ENCODE measurements at regions not wholly inside any gene's neighbourhood (a gene's known extent, or its start where the extent isn't known, plus 50 kb on each side); places are given as distances from the start of the nearest gene placed in this dataset.

- no peak for DNase-seq
These were observed 141.8 kb downstream of the GRIN2B start for GRCh38 chr12:13839365-13840336.

GRCh38 chr12:13836099-13836498 lies 145.3 kb downstream of the GRIN2B start:
- DNase-seq, result no peak

- no peak for DNase-seq
These were observed 145.8 kb downstream of the GRIN2B start for GRCh38 chr12:13835652-13836051.

- no peak for DNase-seq
These were observed 147.2 kb downstream of the GRIN2B start for GRCh38 chr12:13834241-13834640.

GRCh38 chr12:13817131-13817530 lies 164.3 kb downstream of the GRIN2B start:
- no peak for DNase-seq

GRCh38 chr12:13816394-13816793 lies 165.0 kb downstream of the GRIN2B start:
- no peak for DNase-seq

- DNase-seq, result no peak
These were observed 169.2 kb downstream of the GRIN2B start for GRCh38 chr12:13812168-13812567.

GRCh38 chr12:13811061-13811460 lies 170.3 kb downstream of the GRIN2B start:
- DNase-seq, result no peak

GRCh38 chr12:13805041-13805440 lies 176.4 kb downstream of the GRIN2B start:
- DNase-seq, result no peak

- DNase-seq, result no peak
These were observed 179.9 kb downstream of the GRIN2B start for GRCh38 chr12:13801543-13801942.

GRCh38 chr12:13799574-13799973 lies 181.8 kb downstream of the GRIN2B start:
- no peak for DNase-seq

- no peak for DNase-seq
These were observed 183.2 kb downstream of the GRIN2B start for GRCh38 chr12:13798162-13798561.

GRCh38 chr12:13794706-13795105 lies 186.7 kb downstream of the GRIN2B start:
- no peak for DNase-seq

GRCh38 chr12:13790317-13790716 lies 191.1 kb downstream of the GRIN2B start:
- no peak for DNase-seq

GRCh38 chr12:13788626-13789025 lies 192.8 kb downstream of the GRIN2B start:
- DNase-seq, result no peak

- DNase-seq, result no peak
These were observed 194.8 kb downstream of the GRIN2B start for GRCh38 chr12:13786646-13787045.

- DNase-seq, result no peak
These were observed 196.9 kb downstream of the GRIN2B start for GRCh38 chr12:13784504-13784903.

- DNase-seq, result no peak
These were observed 200.9 kb downstream of the GRIN2B start for GRCh38 chr12:13780453-13780852.

GRCh38 chr12:13777374-13777773 lies 204.0 kb downstream of the GRIN2B start:
- no peak for DNase-seq

GRCh38 chr12:13772264-13772663 lies 209.1 kb downstream of the GRIN2B start:
- no peak for DNase-seq

- DNase-seq, result no peak
These were observed 210.8 kb downstream of the GRIN2B start for GRCh38 chr12:13770576-13770975.

GRCh38 chr12:13769966-13770365 lies 211.4 kb downstream of the GRIN2B start:
- no peak for DNase-seq

- no peak for DNase-seq
These were observed 212.1 kb downstream of the GRIN2B start for GRCh38 chr12:13769273-13769672.

- DNase-seq, result no peak
These were observed 216.7 kb downstream of the GRIN2B start for GRCh38 chr12:13764748-13765147.

- no peak for DNase-seq
These were observed 232.0 kb downstream of the GRIN2B start for GRCh38 chr12:13749389-13749788.

All from NCI-H510A treated with DMSO at 0.1 percent for 48 hours (cell line).